ENCODE measurements at regions not wholly inside any gene's neighbourhood (a gene's known extent, or its start where the extent isn't known, plus 50 kb on each side); places are given as distances from the start of the nearest gene placed in this dataset.

GRCh38 chr1:201760516-201760915 lies 68.4 kb upstream of the IPO9 start:
- Histone ChIP-seq H3K14ac (ENCODE audit: low read length in 2 of 2) (no peak overlapping the region), H2AK5ac (ENCODE audit: low read length, severe bottlenecking) (no peak overlapping the region), H3K36me3 (ENCODE audit: control insufficient read depth in 1 of 2, insufficient read depth in 2 of 2, low read depth in 1 of 2, low read length in 2 of 2) (peaks cover 0 to 7% of the 10 kb centered on the region in 2 experiments), H3K4me3 (ENCODE audit: insufficient read depth in 1 of 2, low read depth in 1 of 2, low read length in 2 of 2) (no peak overlapping the region), H3K4me1 (ENCODE audit: control insufficient read depth, insufficient read depth, low read depth, low read length) (peaks cover 9% of the 10 kb centered on the region), H2BK120ac (ENCODE audit: low read depth, low read length) (no peak overlapping the region), H3K27ac (ENCODE audit: low read length, poor library complexity, severe bottlenecking) (peak overlapping the region; percentile 60), H3K18ac (ENCODE audit: low read depth in 1 of 2, low read length in 2 of 2) (no peak overlapping the region), H3K79me1 (replicated peaks; ENCODE audit: low read length, poor library complexity, severe bottlenecking) (peaks cover 18% of the 10 kb centered on the region), H2BK5ac (ENCODE audit: low read depth, low read length, poor library complexity, severe bottlenecking) (no peak overlapping the region), H4K91ac (ENCODE audit: low read length) (no peak overlapping the region), H4K8ac (ENCODE audit: low read length) (no peak overlapping the region), H3K23ac (ENCODE audit: low read length in 2 of 2) (no peak overlapping the region), H3K4me2 (ENCODE audit: low read length, poor library complexity, severe bottlenecking) (no peak overlapping the region), H3K9ac (ENCODE audit: low read length) (no peak overlapping the region), H3K27me3 (ENCODE audit: control insufficient read depth in 1 of 2, insufficient read depth in 1 of 2, low read length in 2 of 2) (no peaks in the 10 kb centered on the region), H3K9me3 (ENCODE audit: control insufficient read depth, low read length) (no peaks in the 10 kb centered on the region), H2AFZ (ENCODE audit: low read depth, low read length) (no peak overlapping the region), H2BK15ac (ENCODE audit: low read depth, poor library complexity, severe bottlenecking) (no peak overlapping the region), H2BK12ac (ENCODE audit: low read length in 2 of 2) (no peak overlapping the region), H3K4ac (ENCODE audit: low read depth in 1 of 2, low read length in 2 of 2) (no peak overlapping the region)
- no CpG with 5 or more reads among the region's 1 CpG for WGBS
- DNase-seq: peak; percentile 66

GRCh38 chr1:201761178-201761577 lies 67.8 kb upstream of the IPO9 start:
- H3K36me3 ChIP-seq (ENCODE audit: control insufficient read depth in 1 of 2, insufficient read depth in 2 of 2, low read depth in 1 of 2, low read length in 2 of 2): peaks cover 0 to 7% of the 10 kb centered on the region in 2 experiments
- no peak overlapping the region for H3K14ac ChIP-seq (ENCODE audit: low read length in 2 of 2)
- H4K8ac ChIP-seq (ENCODE audit: low read length): no peak overlapping the region
- H3K27me3 ChIP-seq (ENCODE audit: control insufficient read depth in 1 of 2, insufficient read depth in 1 of 2, low read length in 2 of 2): no peaks in the 10 kb centered on the region
- H3K4me1 ChIP-seq (ENCODE audit: control insufficient read depth, insufficient read depth, low read depth, low read length): peaks cover 11% of the 10 kb centered on the region
- no peak overlapping the region for H3K4me3 ChIP-seq (ENCODE audit: insufficient read depth in 1 of 2, low read depth in 1 of 2, low read length in 2 of 2)
- no peak overlapping the region for H2BK5ac ChIP-seq (ENCODE audit: low read depth, low read length, poor library complexity, severe bottlenecking)
- peak overlapping the region; percentile 60 for H3K27ac ChIP-seq (ENCODE audit: low read length, poor library complexity, severe bottlenecking)
- no peaks in the 10 kb centered on the region for H3K9me3 ChIP-seq (ENCODE audit: control insufficient read depth, low read length)
- H3K23ac ChIP-seq (ENCODE audit: low read length in 2 of 2): no peak overlapping the region
- H3K9ac ChIP-seq (ENCODE audit: low read length): peak overlapping the region; percentile 0
- H3K4me2 ChIP-seq (ENCODE audit: low read length, poor library complexity, severe bottlenecking): no peak overlapping the region
- H2AK5ac ChIP-seq (ENCODE audit: low read length, severe bottlenecking): no peak overlapping the region
- no peak overlapping the region for H2BK15ac ChIP-seq (ENCODE audit: low read depth, poor library complexity, severe bottlenecking)
- WGBS: 54% methylated on average over 6 of the region's 8 CpGs
- H2BK12ac ChIP-seq (ENCODE audit: low read length in 2 of 2): peak overlapping the region in 1 of 2 experiments; percentile 34
- H2BK120ac ChIP-seq (ENCODE audit: low read depth, low read length): no peak overlapping the region
- H4K91ac ChIP-seq (ENCODE audit: low read length): no peak overlapping the region
- H3K79me1 ChIP-seq (replicated peaks; ENCODE audit: low read length, poor library complexity, severe bottlenecking): peaks cover 16% of the 10 kb centered on the region
- DNase-seq: no peak
- H2AFZ ChIP-seq (ENCODE audit: low read depth, low read length): no peak overlapping the region
- peak overlapping the region; percentile 46 to 82 for H3K4ac ChIP-seq (ENCODE audit: low read depth in 1 of 2, low read length in 2 of 2)
- no peak overlapping the region for H3K18ac ChIP-seq (ENCODE audit: low read depth in 1 of 2, low read length in 2 of 2)

- DNase-seq: no peak
- Histone ChIP-seq H2BK15ac (ENCODE audit: low read depth, poor library complexity, severe bottlenecking) (no peak overlapping the region), H4K8ac (ENCODE audit: low read length) (peak overlapping the region; percentile 22), H3K9me3 (ENCODE audit: control insufficient read depth, low read length) (no peaks in the 10 kb centered on the region), H3K23ac (ENCODE audit: low read length in 2 of 2) (no peak overlapping the region), H3K4me2 (ENCODE audit: low read length, poor library complexity, severe bottlenecking) (no peak overlapping the region), H3K4me1 (ENCODE audit: control insufficient read depth, insufficient read depth, low read depth, low read length) (peaks cover 11% of the 10 kb centered on the region), H2BK120ac (ENCODE audit: low read depth, low read length) (no peak overlapping the region), H3K27ac (ENCODE audit: low read length, poor library complexity, severe bottlenecking) (peak overlapping the region; percentile 13), H3K79me1 (replicated peaks; ENCODE audit: low read length, poor library complexity, severe bottlenecking) (peaks cover 16% of the 10 kb centered on the region), H4K91ac (ENCODE audit: low read length) (no peak overlapping the region), H3K36me3 (ENCODE audit: control insufficient read depth in 1 of 2, insufficient read depth in 2 of 2, low read depth in 1 of 2, low read length in 2 of 2) (peaks cover 0 to 7% of the 10 kb centered on the region in 2 experiments), H3K27me3 (ENCODE audit: control insufficient read depth in 1 of 2, insufficient read depth in 1 of 2, low read length in 2 of 2) (no peaks in the 10 kb centered on the region), H3K4ac (ENCODE audit: low read depth in 1 of 2, low read length in 2 of 2) (no peak overlapping the region), H2BK12ac (ENCODE audit: low read length in 2 of 2) (no peak overlapping the region), H2AK5ac (ENCODE audit: low read length, severe bottlenecking) (no peak overlapping the region), H2AFZ (ENCODE audit: low read depth, low read length) (no peak overlapping the region), H2BK5ac (ENCODE audit: low read depth, low read length, poor library complexity, severe bottlenecking) (no peak overlapping the region), H3K9ac (ENCODE audit: low read length) (no peak overlapping the region), H3K14ac (ENCODE audit: low read length in 2 of 2) (no peak overlapping the region), H3K18ac (ENCODE audit: low read depth in 1 of 2, low read length in 2 of 2) (no peak overlapping the region), H3K4me3 (ENCODE audit: insufficient read depth in 1 of 2, low read depth in 1 of 2, low read length in 2 of 2) (no peak overlapping the region)
- WGBS: 77% methylated on average over 4 of the region's 4 CpGs
Observed at GRCh38 chr1:201761871-201762270, 67.1 kb upstream of the IPO9 start.

- Histone ChIP-seq H3K4me3 (ENCODE audit: insufficient read depth in 1 of 2, low read depth in 1 of 2, low read length in 2 of 2) (no peak overlapping the region), H3K36me3 (ENCODE audit: control insufficient read depth in 1 of 2, insufficient read depth in 2 of 2, low read depth in 1 of 2, low read length in 2 of 2) (peaks cover 0 to 7% of the 10 kb centered on the region in 2 experiments), H3K79me1 (replicated peaks; ENCODE audit: low read length, poor library complexity, severe bottlenecking) (peaks cover 16% of the 10 kb centered on the region), H3K4me2 (ENCODE audit: low read length, poor library complexity, severe bottlenecking) (no peak overlapping the region), H3K4me1 (ENCODE audit: control insufficient read depth, insufficient read depth, low read depth, low read length) (peaks cover 11% of the 10 kb centered on the region), H2BK120ac (ENCODE audit: low read depth, low read length) (no peak overlapping the region), H3K23ac (ENCODE audit: low read length in 2 of 2) (no peak overlapping the region), H3K27me3 (ENCODE audit: control insufficient read depth in 1 of 2, insufficient read depth in 1 of 2, low read length in 2 of 2) (no peaks in the 10 kb centered on the region), H2BK5ac (ENCODE audit: low read depth, low read length, poor library complexity, severe bottlenecking) (no peak overlapping the region), H2AK5ac (ENCODE audit: low read length, severe bottlenecking) (no peak overlapping the region), H4K91ac (ENCODE audit: low read length) (no peak overlapping the region), H2AFZ (ENCODE audit: low read depth, low read length) (no peak overlapping the region), H4K8ac (ENCODE audit: low read length) (no peak overlapping the region), H3K9ac (ENCODE audit: low read length) (no peak overlapping the region), H3K4ac (ENCODE audit: low read depth in 1 of 2, low read length in 2 of 2) (no peak overlapping the region), H3K14ac (ENCODE audit: low read length in 2 of 2) (no peak overlapping the region), H2BK12ac (ENCODE audit: low read length in 2 of 2) (no peak overlapping the region), H2BK15ac (ENCODE audit: low read depth, poor library complexity, severe bottlenecking) (no peak overlapping the region), H3K27ac (ENCODE audit: low read length, poor library complexity, severe bottlenecking) (no peak overlapping the region), H3K9me3 (ENCODE audit: control insufficient read depth, low read length) (no peaks in the 10 kb centered on the region), H3K18ac (ENCODE audit: low read depth in 1 of 2, low read length in 2 of 2) (no peak overlapping the region)
- no CpG with 5 or more reads among the region's 2 CpGs for WGBS
- no peak for DNase-seq
Observed at GRCh38 chr1:201762381-201762780, 66.6 kb upstream of the IPO9 start.

Data from mesenchymal stem cell (in vitro differentiated cells and primary cell).